ENCODE measurements at regions not wholly inside any gene's neighbourhood (a gene's known extent, or its start where the extent isn't known, plus 50 kb on each side); places are given as distances from the start of the nearest gene placed in this dataset.

DNA sequence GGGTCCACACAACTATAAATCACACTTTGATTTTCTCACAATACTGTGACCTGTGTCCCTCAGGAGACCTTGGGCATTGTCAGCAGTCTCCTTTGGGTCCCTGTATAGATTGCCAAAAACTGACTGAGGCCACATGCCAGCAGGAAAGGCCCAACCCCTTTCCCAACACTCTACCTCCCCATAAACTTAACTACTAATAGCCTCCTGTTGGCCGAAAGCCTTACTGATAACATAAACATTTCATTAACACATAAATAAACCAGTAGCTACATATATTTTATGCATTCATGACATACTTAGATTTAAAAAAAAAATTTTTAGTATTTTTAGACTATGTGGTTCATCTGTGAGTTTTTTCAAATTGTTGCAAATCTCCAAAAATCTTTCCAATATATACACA is 153.5 kb downstream of the ARL4C start:
- TF ChIP-seq POLR2A (IDR thresholded peaks at IDR 0.05), result no peak
- TF ChIP-seq, protein P1, sequence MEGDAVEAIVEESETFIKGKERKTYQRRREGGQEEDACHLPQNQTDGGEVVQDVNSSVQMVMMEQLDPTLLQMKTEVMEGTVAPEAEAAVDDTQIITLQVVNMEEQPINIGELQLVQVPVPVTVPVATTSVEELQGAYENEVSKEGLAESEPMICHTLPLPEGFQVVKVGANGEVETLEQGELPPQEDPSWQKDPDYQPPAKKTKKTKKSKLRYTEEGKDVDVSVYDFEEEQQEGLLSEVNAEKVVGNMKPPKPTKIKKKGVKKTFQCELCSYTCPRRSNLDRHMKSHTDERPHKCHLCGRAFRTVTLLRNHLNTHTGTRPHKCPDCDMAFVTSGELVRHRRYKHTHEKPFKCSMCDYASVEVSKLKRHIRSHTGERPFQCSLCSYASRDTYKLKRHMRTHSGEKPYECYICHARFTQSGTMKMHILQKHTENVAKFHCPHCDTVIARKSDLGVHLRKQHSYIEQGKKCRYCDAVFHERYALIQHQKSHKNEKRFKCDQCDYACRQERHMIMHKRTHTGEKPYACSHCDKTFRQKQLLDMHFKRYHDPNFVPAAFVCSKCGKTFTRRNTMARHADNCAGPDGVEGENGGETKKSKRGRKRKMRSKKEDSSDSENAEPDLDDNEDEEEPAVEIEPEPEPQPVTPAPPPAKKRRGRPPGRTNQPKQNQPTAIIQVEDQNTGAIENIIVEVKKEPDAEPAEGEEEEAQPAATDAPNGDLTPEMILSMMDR (IDR thresholded peaks at IDR 0.05), result no peak
